GM10248 (cell line): ENCODE measurements at regions not wholly inside any gene's neighbourhood (a gene's known extent, or its start where the extent isn't known, plus 50 kb on each side); places are given as distances from the start of the nearest gene placed in this dataset.

Source experiments
- CTCF ChIA-PET: fragments of 300-600 bp; sonication (Branson Sonifier 250); formaldehyde crosslinking; extraction: SDS; loops from one replicate; lab custom pipeline; 2021; ENCODE audit warnings: antibody characterized with exemption; lab: Yijun Ruan, JAX
- POLR2A ChIA-PET: fragments of 350-650 bp; sonication (Branson Sonifier 250); formaldehyde crosslinking; extraction: SDS; loops from one replicate; lab custom pipeline; 2020; ENCODE audit warnings: antibody characterized with exemption; lab: Yijun Ruan, JAX
- DNase-seq: peaks from one replicate; pipeline ENCODE4 v3.0.0; 2012; ENCODE audit errors: extremely low spot score
- TF ChIP-seq, protein P1 (sequence below): IDR thresholded peaks from 2 replicates; pipeline ENCODE4 v1.5.1; 2012; ENCODE audit warnings: mild to moderate bottlenecking, low read depth; ENCODE audit errors: extremely low read depth, missing control alignments, control extremely low read depth

DNA sequence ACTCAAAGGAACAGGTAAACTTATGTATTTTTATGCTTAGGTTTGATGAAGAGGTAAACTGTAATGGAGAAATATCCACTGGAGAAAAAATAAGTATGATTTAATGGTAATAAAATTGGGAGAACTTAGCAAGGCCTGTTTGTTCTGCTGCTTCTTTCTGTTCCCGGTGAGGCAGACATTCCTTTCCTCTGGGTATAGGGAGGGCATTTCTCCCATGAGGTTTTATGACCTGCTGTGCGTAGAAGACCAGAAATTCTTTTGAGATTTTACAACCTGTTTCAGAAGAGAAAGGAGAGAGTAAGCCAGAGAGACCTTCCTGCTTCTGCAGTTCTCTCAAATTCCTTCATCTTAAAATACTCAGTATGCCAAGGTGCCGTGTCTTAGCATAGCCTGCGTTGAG lies 139.4 kb upstream of the RMST start:
- ChIA-PET CTCF (interaction anchor here (0.8 to 1.6 kb wide), 4 partner anchors 9 to 16 kb away, joined by 3 to 5 read pairs (median 4); no protein-coding TSS in a partner anchor), POLR2A (no interaction called here)
- no peak for DNase-seq
- TF ChIP-seq, protein P1, sequence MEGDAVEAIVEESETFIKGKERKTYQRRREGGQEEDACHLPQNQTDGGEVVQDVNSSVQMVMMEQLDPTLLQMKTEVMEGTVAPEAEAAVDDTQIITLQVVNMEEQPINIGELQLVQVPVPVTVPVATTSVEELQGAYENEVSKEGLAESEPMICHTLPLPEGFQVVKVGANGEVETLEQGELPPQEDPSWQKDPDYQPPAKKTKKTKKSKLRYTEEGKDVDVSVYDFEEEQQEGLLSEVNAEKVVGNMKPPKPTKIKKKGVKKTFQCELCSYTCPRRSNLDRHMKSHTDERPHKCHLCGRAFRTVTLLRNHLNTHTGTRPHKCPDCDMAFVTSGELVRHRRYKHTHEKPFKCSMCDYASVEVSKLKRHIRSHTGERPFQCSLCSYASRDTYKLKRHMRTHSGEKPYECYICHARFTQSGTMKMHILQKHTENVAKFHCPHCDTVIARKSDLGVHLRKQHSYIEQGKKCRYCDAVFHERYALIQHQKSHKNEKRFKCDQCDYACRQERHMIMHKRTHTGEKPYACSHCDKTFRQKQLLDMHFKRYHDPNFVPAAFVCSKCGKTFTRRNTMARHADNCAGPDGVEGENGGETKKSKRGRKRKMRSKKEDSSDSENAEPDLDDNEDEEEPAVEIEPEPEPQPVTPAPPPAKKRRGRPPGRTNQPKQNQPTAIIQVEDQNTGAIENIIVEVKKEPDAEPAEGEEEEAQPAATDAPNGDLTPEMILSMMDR, result no peak

DNA sequence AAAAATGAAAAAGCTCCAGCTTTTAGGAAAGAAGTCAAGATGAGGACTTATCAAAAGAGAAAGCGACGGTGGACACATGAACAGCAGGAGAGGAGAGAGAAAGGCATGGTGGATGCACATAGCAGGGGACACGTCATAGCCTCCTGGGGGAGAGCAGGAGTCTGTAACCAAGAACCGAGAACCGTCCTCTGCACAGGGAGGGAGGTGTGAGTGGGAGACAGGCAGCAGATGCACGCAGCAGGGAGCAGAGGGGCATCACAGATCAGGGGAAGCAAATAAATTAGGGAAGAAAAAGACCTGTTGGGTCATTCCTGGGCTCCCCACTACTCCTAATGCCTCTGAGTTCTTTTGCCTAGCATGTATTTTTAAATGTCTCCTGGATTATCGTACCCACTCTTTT lies 138.1 kb upstream of the RMST start:
- no peak for DNase-seq
- TF ChIP-seq, protein P1, result no peak
- ChIA-PET POLR2A (no interaction called here), CTCF (interaction anchor here (1.0 to 1.3 kb wide), 5 partner anchors 8 to 19 kb away, joined by 3 to 5 read pairs (median 3); no protein-coding TSS in a partner anchor)

DNA sequence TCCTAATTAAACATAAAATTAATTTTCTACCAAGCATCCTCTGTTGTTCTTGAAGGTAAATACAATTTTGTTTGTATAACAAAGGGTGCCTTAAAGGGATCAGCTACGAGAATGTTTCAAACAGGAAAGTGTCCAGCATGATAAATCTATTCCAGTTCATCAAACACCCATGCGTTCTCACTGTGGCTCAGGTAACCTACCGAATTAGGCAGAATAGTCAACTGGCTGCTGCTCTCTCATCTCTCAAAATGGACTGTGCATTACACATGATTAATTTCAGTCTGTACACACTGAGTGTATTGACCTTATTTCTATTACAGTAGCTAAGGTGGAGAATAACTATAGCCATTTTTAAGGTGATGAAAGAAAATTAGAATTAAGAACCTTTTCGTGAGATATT lies 127.5 kb upstream of the RMST start:
- POLR2A ChIA-PET, result no interaction called here
- DNase-seq, result no peak
- CTCF ChIA-PET, result interaction anchor here (0.5 to 2.2 kb wide), 5 partner anchors 11 to 69 kb away, joined by 3 to 5 read pairs (median 4); no protein-coding TSS in a partner anchor
- TF ChIP-seq, protein P1, result no peak

DNA sequence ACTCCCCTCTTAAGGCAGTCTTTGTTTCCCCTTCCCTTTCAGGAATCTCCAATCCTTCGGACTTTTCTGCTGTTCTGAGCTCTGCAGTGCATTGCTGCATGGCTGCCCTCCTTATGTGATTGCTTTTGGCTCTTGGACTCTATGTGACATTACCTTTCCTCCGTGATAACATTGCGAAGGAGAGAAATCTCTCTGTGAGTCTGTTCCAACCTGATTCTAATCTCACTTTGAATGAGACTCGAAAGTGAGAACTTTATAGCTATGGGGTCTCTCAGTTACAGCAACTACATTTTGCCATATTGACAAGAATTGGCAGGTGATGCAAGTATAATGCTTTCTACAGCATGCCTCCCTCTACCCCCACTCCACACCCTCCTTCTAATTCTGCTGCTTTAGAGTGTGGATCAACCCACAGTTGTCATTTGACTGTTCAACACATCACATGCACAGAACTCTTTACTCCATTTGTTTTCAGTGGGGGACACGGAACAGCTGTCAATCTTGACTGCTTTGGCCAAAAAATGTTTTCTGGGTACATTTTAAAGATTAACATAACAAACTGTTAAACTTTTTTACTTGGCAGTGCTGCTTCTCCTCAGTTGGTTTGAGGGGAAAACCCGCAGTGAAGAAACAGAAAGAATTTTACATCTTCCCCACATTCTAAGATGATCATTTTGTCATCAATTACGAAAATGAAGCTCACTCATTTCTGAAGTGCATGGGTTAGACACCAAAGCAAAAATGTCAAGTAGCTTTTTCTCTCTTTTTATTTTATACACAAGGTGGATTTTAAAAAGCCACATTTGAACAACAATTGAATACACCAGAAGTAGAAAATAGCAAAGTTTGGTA lies 125.5 kb upstream of the RMST start:
- CTCF ChIA-PET, result interaction anchor here (0.8 to 1.9 kb wide), 7 partner anchors 11 to 67 kb away, joined by 3 to 5 read pairs (median 4); no protein-coding TSS in a partner anchor
- DNase-seq, result peak; percentile 18
- POLR2A ChIA-PET, result interaction anchor here (0.5 kb wide), 1 partner anchor 38 kb away, joined by 3 read pairs; no protein-coding TSS in a partner anchor
- TF ChIP-seq, protein P1, result no peak

DNA sequence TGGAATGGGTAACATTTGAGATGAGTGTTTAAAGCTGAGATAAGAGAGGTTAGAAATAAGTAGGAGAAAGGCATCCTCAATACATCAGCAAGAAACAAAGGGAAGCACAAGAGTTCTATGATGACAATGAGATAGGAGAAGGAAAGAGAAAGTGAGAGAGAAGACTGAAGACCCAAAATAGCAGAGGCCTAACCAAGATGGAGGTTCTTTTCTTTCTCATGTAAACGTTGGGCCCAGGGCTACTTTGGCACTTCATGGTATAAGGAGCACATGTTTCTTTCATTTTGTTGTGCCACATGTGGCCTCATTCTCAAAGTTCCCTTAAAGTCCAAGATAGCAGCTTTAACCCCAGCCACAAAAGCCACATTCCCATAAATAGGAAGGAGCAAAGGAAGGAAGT lies 120.5 kb upstream of the RMST start:
- DNase-seq, result no peak
- TF ChIP-seq, protein P1, result no peak
- CTCF ChIA-PET, result interaction anchor here (0.8 to 1.4 kb wide), 4 partner anchors 14 to 61 kb away, joined by 3 to 4 read pairs (median 3); no protein-coding TSS in a partner anchor
- POLR2A ChIA-PET, result no interaction called here

DNA sequence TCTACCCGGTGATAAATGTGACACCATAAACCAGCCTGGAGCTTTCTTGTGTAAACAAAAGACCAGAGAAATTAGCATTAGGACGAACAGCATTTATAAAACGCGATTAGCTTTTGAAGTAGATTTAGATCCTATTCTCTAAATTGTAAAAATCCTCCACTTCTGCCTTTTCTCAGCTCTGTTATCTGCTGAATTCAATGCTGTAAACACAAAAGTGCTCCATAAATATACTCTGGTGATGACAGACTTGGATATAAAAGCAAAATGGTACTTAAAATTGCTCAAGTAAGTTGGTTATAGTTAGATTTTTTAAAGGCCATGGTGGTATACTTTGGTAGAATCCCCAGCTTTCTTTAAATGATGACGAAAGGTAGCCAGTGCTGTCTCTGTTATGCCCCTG lies 114.6 kb upstream of the RMST start:
- CTCF ChIA-PET, result interaction anchor here (0.9 to 1.1 kb wide), 3 partner anchors 9 to 11 kb away, joined by 3 read pairs; no protein-coding TSS in a partner anchor
- POLR2A ChIA-PET, result no interaction called here
- no peak for DNase-seq
- TF ChIP-seq, protein P1, result no peak
